CD4-positive, alpha-beta memory T cell (primary cell): ENCODE measurements at regions not wholly inside any gene's neighbourhood (a gene's known extent, or its start where the extent isn't known, plus 50 kb on each side); places are given as distances from the start of the nearest gene placed in this dataset.

Experiments
- CTCF ChIA-PET: fragments of 350-600 bp; sonication (Branson Sonifier 250); formaldehyde crosslinking; loops from one replicate; lab custom pipeline; 2021; ENCODE audit warnings: inconsistent platforms; ENCODE audit not compliant: partially characterized antibody; lab: Charles Lee
- POLR2A ChIA-PET: fragments of 350-600 bp; sonication (Branson Sonifier 250); formaldehyde crosslinking; loops from one replicate; lab custom pipeline; 2021; ENCODE audit not compliant: partially characterized antibody; lab: Charles Lee
- DNase-seq, 5 donors: peaks; one replicate each; pipeline versions ENCODE4 v3.0.0 to v3.0.0-alpha.2; 2020 to 2022; ENCODE audit warnings: mixed read lengths in 1 of 5
- H3K27ac ChIP-seq: one replicate; pipeline ENCODE4 v1.7.0; 2013; ENCODE audit warnings: low read depth, low read length
- H3K27me3 ChIP-seq: 2 replicates; pipeline ENCODE4 v1.7.0; 2013; ENCODE audit warnings: mild to moderate bottlenecking, low read length, moderate library complexity; ENCODE audit not compliant: insufficient read depth
- H3K36me3 ChIP-seq: 2 replicates; pipeline ENCODE4 v1.7.0; 2013; ENCODE audit warnings: mild to moderate bottlenecking, low read length, moderate library complexity; ENCODE audit not compliant: insufficient read depth
- H3K4me1 ChIP-seq: 2 replicates; pipeline ENCODE4 v1.7.0; 2013; ENCODE audit warnings: mild to moderate bottlenecking, low read length, moderate library complexity; ENCODE audit not compliant: insufficient read depth
- H3K4me3 ChIP-seq, 2 donors: one replicate each; pipeline ENCODE4 v1.7.0; 2013; ENCODE audit warnings: low read length in 2 of 2, mild to moderate bottlenecking in 1 of 2
- H3K9me3 ChIP-seq, 2 donors: one replicate each; pipeline ENCODE4 v1.7.0; 2013; ENCODE audit warnings: low read length in 2 of 2, control low read depth in 1 of 2; ENCODE audit not compliant: control insufficient read depth in 1 of 2
- H3K27ac Mint-ChIP-seq, 7 donors: one replicate each; pipeline ENCODE4 v1.8.0; 2020 to 2021; ENCODE audit warnings: mixed read lengths in 7 of 7, mild to moderate bottlenecking in 6 of 7, inconsistent platforms in 3 of 7, moderate library complexity in 3 of 7
- H3K27me3 Mint-ChIP-seq, 2 donors: one replicate each; pipeline ENCODE4 v1.8.0; 2020 to 2021; ENCODE audit warnings: mixed read lengths in 2 of 2
- H3K36me3 Mint-ChIP-seq, 2 donors: one replicate each; pipeline ENCODE4 v1.8.0; 2020 to 2021; ENCODE audit warnings: mixed read lengths in 2 of 2, inconsistent platforms in 1 of 2, mild to moderate bottlenecking in 1 of 2
- H3K4me1 Mint-ChIP-seq, 4 donors: one replicate each; pipeline ENCODE4 v1.8.0; 2020 to 2021; ENCODE audit warnings: mixed read lengths in 4 of 4, mild to moderate bottlenecking in 1 of 4
- H3K4me3 Mint-ChIP-seq, 8 donors: one replicate each; pipeline ENCODE4 v1.8.0; 2020 to 2021; ENCODE audit warnings: mixed read lengths in 8 of 8, mild to moderate bottlenecking in 7 of 8, moderate library complexity in 6 of 8, inconsistent platforms in 3 of 8
- H3K9me3 Mint-ChIP-seq, 8 donors: one replicate each; pipeline ENCODE4 v1.8.0; 2020 to 2021; ENCODE audit warnings: mixed read lengths in 8 of 8, mild to moderate bottlenecking in 5 of 8, inconsistent platforms in 3 of 8, moderate library complexity in 1 of 8
- intact Hi-C: fragments of 100-400 bp; cut with micrococcal nuclease; formaldehyde crosslinking; loops from one replicate; pipeline ENCODE4 v1.15.1; 2023

GRCh38 chr4:58808817-58809216 lies 1698.6 kb upstream of the IGFBP7 start:
- H3K36me3 Mint-ChIP-seq: no peaks in the 10 kb centered on the region
- intact Hi-C loops: no loop called here
- H3K4me3 Mint-ChIP-seq: no peak overlapping the region
- H3K4me1 ChIP-seq: no peaks in the 10 kb centered on the region
- POLR2A ChIA-PET: no interaction called here
- no peak overlapping the region for H3K4me3 ChIP-seq
- DNase-seq: no peak
- no peaks in the 10 kb centered on the region for H3K9me3 ChIP-seq
- CTCF ChIA-PET: no interaction called here
- no peak overlapping the region for H3K27ac Mint-ChIP-seq
- no peaks in the 10 kb centered on the region for H3K27me3 ChIP-seq
- H3K27ac ChIP-seq: no peak overlapping the region
- H3K27me3 Mint-ChIP-seq: no peaks in the 10 kb centered on the region
- no peaks in the 10 kb centered on the region for H3K36me3 ChIP-seq
- no peaks in the 10 kb centered on the region for H3K4me1 Mint-ChIP-seq
- peaks cover 2 to 25% (median 8%) of the 10 kb centered on the region in 8 donors for H3K9me3 Mint-ChIP-seq

- H3K4me1 Mint-ChIP-seq: no peaks in the 10 kb centered on the region
- Histone ChIP-seq H3K36me3 (no peaks in the 10 kb centered on the region), H3K4me3 (no peak overlapping the region), H3K9me3 (no peaks in the 10 kb centered on the region), H3K4me1 (no peaks in the 10 kb centered on the region), H3K27ac (no peak overlapping the region), H3K27me3 (no peaks in the 10 kb centered on the region)
- ChIA-PET POLR2A (no interaction called here), CTCF (no interaction called here)
- H3K9me3 Mint-ChIP-seq: peaks cover 2 to 27% (median 9%) of the 10 kb centered on the region in 8 donors
- intact Hi-C loops: no loop called here
- no peaks in the 10 kb centered on the region for H3K36me3 Mint-ChIP-seq
- no peak overlapping the region for H3K4me3 Mint-ChIP-seq
- H3K27ac Mint-ChIP-seq: no peak overlapping the region
- no peak for DNase-seq
- H3K27me3 Mint-ChIP-seq: no peaks in the 10 kb centered on the region
Measured at GRCh38 chr4:58807843-58808615, 1697.8 kb upstream of the IGFBP7 start.

- peaks cover 0 to 13% (median 6%) of the 10 kb centered on the region in 8 donors for H3K9me3 Mint-ChIP-seq
- intact Hi-C loops: no loop called here
Measured at GRCh38 chr4:58776627-58777026, 1666.4 kb upstream of the IGFBP7 start.

DNA sequence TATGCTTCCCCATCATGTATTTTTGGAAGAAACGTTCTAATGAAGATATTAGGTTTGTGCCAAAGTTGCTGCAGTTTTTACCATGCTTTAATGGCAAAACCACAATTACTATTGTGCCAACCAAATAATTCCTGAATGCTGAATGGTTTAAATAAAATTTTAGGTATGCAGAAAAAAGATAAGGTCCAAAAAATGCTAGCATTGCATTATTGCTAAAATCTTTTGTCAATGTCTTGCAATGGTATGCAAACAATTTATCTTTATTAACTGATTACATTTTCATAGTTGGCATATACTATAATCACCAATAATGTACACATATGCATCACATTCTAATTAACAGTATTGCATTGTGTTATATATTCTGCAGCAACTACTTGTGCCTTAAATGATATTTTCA lies 1657.4 kb upstream of the IGFBP7 start:
- Histone ChIP-seq H3K9me3 (no peaks in the 10 kb centered on the region), H3K4me3 (no peak overlapping the region), H3K27ac (no peak overlapping the region), H3K27me3 (no peaks in the 10 kb centered on the region), H3K36me3 (no peaks in the 10 kb centered on the region), H3K4me1 (no peaks in the 10 kb centered on the region)
- CTCF ChIA-PET: no interaction called here
- no peaks in the 10 kb centered on the region for H3K4me1 Mint-ChIP-seq
- POLR2A ChIA-PET: no interaction called here
- intact Hi-C loops: loop anchor here (10.0 kb wide), 1 partner anchor 57 kb away; no protein-coding TSS in a partner anchor
- H3K4me3 Mint-ChIP-seq: no peak overlapping the region
- H3K27ac Mint-ChIP-seq: no peak overlapping the region
- H3K36me3 Mint-ChIP-seq: no peaks in the 10 kb centered on the region
- DNase-seq: no peak
- no peaks in the 10 kb centered on the region for H3K27me3 Mint-ChIP-seq
- peaks cover 0 to 15% (median 4%) of the 10 kb centered on the region in 8 donors for H3K9me3 Mint-ChIP-seq

More at GRCh38 chr4:58776627-58777026, 1666.4 kb upstream of the IGFBP7 start:
- H3K4me3 ChIP-seq: no peak overlapping the region
- no peaks in the 10 kb centered on the region for H3K27me3 Mint-ChIP-seq
- DNase-seq: no peak
- no peaks in the 10 kb centered on the region for H3K27me3 ChIP-seq
- no peaks in the 10 kb centered on the region for H3K4me1 Mint-ChIP-seq
- CTCF ChIA-PET: no interaction called here
- H3K9me3 ChIP-seq: no peaks in the 10 kb centered on the region
- H3K4me3 Mint-ChIP-seq: no peak overlapping the region
- H3K36me3 ChIP-seq: no peaks in the 10 kb centered on the region
- H3K36me3 Mint-ChIP-seq: no peaks in the 10 kb centered on the region
- H3K4me1 ChIP-seq: no peaks in the 10 kb centered on the region
- no peak overlapping the region for H3K27ac ChIP-seq
- H3K27ac Mint-ChIP-seq: no peak overlapping the region
- POLR2A ChIA-PET: no interaction called here

- DNase-seq: no peak
- H3K27ac ChIP-seq: no peak overlapping the region
- intact Hi-C loops: loop anchor here (10.0 kb wide), 1 partner anchor 58 kb away; no protein-coding TSS in a partner anchor
- H3K4me1 Mint-ChIP-seq: no peaks in the 10 kb centered on the region
- no peak overlapping the region for H3K4me3 ChIP-seq
- H3K9me3 ChIP-seq: no peaks in the 10 kb centered on the region
- peaks cover 0 to 15% (median 3%) of the 10 kb centered on the region in 8 donors for H3K9me3 Mint-ChIP-seq
- ChIA-PET POLR2A (no interaction called here), CTCF (no interaction called here)
- H3K27me3 Mint-ChIP-seq: no peaks in the 10 kb centered on the region
- H3K36me3 Mint-ChIP-seq: no peaks in the 10 kb centered on the region
- no peaks in the 10 kb centered on the region for H3K4me1 ChIP-seq
- H3K4me3 Mint-ChIP-seq: no peak overlapping the region
- H3K27me3 ChIP-seq: no peaks in the 10 kb centered on the region
- H3K36me3 ChIP-seq: no peaks in the 10 kb centered on the region
- H3K27ac Mint-ChIP-seq: no peak overlapping the region
Measured at GRCh38 chr4:58766763-58767162, 1656.6 kb upstream of the IGFBP7 start.

GRCh38 chr4:58761563-58761962 lies 1651.4 kb upstream of the IGFBP7 start:
- no peaks in the 10 kb centered on the region for H3K36me3 ChIP-seq
- no peak overlapping the region for H3K4me3 ChIP-seq
- CTCF ChIA-PET: no interaction called here
- no peak for DNase-seq
- intact Hi-C loops: loop anchor here (10.0 kb wide), 1 partner anchor 63 kb away; no protein-coding TSS in a partner anchor
- peaks cover 0 to 7% (median 3%) of the 10 kb centered on the region in 8 donors for H3K9me3 Mint-ChIP-seq
- H3K9me3 ChIP-seq: no peaks in the 10 kb centered on the region
- H3K4me1 ChIP-seq: no peaks in the 10 kb centered on the region
- H3K36me3 Mint-ChIP-seq: no peaks in the 10 kb centered on the region
- H3K27ac ChIP-seq: no peak overlapping the region
- POLR2A ChIA-PET: no interaction called here
- no peak overlapping the region for H3K4me3 Mint-ChIP-seq
- no peaks in the 10 kb centered on the region for H3K4me1 Mint-ChIP-seq
- no peak overlapping the region for H3K27ac Mint-ChIP-seq
- H3K27me3 ChIP-seq: no peaks in the 10 kb centered on the region
- H3K27me3 Mint-ChIP-seq: no peaks in the 10 kb centered on the region

DNA sequence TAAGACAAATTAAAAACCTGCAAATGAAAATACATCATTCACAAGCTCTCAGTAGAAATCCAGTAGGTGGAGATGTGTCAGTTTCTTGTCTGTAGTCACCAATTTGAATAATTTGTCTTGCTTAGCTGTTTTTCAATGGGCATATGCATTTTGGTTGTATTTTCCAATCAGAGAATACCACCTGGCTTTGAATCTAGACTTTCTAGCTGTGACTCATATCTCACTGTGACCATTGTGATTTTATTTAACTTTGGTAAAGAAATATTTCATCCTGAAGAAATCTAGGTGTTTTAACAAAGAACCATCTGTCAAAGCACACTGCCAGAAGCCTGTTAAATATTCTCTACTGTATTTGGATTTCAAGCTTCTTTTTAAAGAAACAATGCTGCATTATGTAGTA lies 1650.6 kb upstream of the IGFBP7 start:
- Mint-ChIP-seq H3K36me3 (no peaks in the 10 kb centered on the region), H3K27me3 (no peaks in the 10 kb centered on the region), H3K27ac (no peak overlapping the region), H3K4me3 (no peak overlapping the region), H3K4me1 (no peaks in the 10 kb centered on the region), H3K9me3 (peaks cover 0 to 7% (median 3%) of the 10 kb centered on the region in 8 donors)
- POLR2A ChIA-PET: no interaction called here
- Histone ChIP-seq H3K27ac (no peak overlapping the region), H3K9me3 (no peaks in the 10 kb centered on the region), H3K36me3 (no peaks in the 10 kb centered on the region), H3K4me3 (no peak overlapping the region), H3K4me1 (no peaks in the 10 kb centered on the region), H3K27me3 (no peaks in the 10 kb centered on the region)
- DNase-seq: no peak
- intact Hi-C loops: loop anchor here (10.0 kb wide), 1 partner anchor 64 kb away; no protein-coding TSS in a partner anchor
- CTCF ChIA-PET: no interaction called here
